Glutamatergic neuron (in vitro differentiated cells): ENCODE measurements at regions not wholly inside any gene's neighbourhood (a gene's known extent, or its start where the extent isn't known, plus 50 kb on each side); places are given as distances from the start of the nearest gene placed in this dataset.

Source experiments
- DNase-seq: peaks from one replicate; pipeline ENCODE4 v3.0.0; 2022
- H3K27ac Mint-ChIP-seq: one replicate; pipeline ENCODE4 v1.8.0; 2020; ENCODE audit warnings: mild to moderate bottlenecking, mixed read lengths, inconsistent platforms; ENCODE audit not compliant: unreplicated experiment
- H3K27me3 Mint-ChIP-seq: one replicate; pipeline ENCODE4 v1.8.0; 2020; ENCODE audit warnings: mild to moderate bottlenecking, moderate library complexity, mixed read lengths, inconsistent platforms; ENCODE audit not compliant: unreplicated experiment
- H3K36me3 Mint-ChIP-seq: one replicate; pipeline ENCODE4 v1.8.0; 2020; ENCODE audit warnings: mild to moderate bottlenecking, mixed read lengths, inconsistent platforms; ENCODE audit not compliant: unreplicated experiment
- H3K4me1 Mint-ChIP-seq: one replicate; pipeline ENCODE4 v1.8.0; 2020; ENCODE audit warnings: mild to moderate bottlenecking, low read depth, mixed read lengths, inconsistent platforms; ENCODE audit not compliant: unreplicated experiment
- H3K4me3 Mint-ChIP-seq: one replicate; pipeline ENCODE4 v1.8.0; 2020; ENCODE audit warnings: mild to moderate bottlenecking, mixed read lengths, inconsistent platforms; ENCODE audit not compliant: unreplicated experiment
- H3K9me3 Mint-ChIP-seq: one replicate; pipeline ENCODE4 v1.8.0; 2020; ENCODE audit warnings: mild to moderate bottlenecking, moderate library complexity, mixed read lengths, inconsistent platforms; ENCODE audit not compliant: unreplicated experiment
- TF ChIP-seq, protein P1 (sequence below): fragments of 200-600 bp; sonication (generic); IDR thresholded peaks from one replicate; pipeline ENCODE4 v1.5.0; 2021; ENCODE audit not compliant: partially characterized antibody, unreplicated experiment

DNA sequence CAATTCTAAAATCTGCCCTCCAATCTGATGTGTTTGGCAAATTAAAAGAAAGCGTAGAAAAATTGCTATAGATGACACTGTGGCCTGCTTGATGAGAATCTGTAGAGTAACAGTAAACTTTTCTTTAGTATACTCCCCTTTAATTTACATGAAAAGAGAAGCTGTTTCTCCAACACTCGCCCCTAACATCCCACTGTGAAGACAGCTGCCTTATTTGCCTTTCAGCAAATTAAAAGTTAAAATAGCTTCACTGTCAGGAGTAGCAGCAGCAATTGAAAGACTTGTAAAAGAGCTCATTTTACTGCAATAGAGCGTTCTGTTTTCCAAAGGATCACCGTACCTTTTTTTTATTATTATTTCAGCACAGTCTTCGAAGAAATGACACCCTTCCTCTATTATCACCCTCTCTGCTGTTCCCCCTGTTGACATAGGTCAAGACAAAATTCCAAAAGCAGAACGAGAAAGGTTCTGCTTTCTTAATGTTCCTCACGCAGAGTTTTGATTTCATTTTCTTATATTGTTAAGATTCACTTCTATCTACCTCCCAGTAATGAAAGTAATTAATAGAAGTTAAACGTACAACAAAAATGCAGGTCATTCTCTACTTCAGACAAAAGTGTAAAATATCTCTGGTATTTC lies 153.5 kb upstream of the USP15 start:
- Mint-ChIP-seq H3K27me3 (no peaks in the 10 kb centered on the region), H3K4me3 (no peak overlapping the region), H3K27ac (no peak overlapping the region), H3K9me3 (no peaks in the 10 kb centered on the region), H3K36me3 (peaks cover 9% of the 10 kb centered on the region), H3K4me1 (no peaks in the 10 kb centered on the region)
- TF ChIP-seq, protein P1, sequence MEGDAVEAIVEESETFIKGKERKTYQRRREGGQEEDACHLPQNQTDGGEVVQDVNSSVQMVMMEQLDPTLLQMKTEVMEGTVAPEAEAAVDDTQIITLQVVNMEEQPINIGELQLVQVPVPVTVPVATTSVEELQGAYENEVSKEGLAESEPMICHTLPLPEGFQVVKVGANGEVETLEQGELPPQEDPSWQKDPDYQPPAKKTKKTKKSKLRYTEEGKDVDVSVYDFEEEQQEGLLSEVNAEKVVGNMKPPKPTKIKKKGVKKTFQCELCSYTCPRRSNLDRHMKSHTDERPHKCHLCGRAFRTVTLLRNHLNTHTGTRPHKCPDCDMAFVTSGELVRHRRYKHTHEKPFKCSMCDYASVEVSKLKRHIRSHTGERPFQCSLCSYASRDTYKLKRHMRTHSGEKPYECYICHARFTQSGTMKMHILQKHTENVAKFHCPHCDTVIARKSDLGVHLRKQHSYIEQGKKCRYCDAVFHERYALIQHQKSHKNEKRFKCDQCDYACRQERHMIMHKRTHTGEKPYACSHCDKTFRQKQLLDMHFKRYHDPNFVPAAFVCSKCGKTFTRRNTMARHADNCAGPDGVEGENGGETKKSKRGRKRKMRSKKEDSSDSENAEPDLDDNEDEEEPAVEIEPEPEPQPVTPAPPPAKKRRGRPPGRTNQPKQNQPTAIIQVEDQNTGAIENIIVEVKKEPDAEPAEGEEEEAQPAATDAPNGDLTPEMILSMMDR: no peak
- DNase-seq: no peak

DNA sequence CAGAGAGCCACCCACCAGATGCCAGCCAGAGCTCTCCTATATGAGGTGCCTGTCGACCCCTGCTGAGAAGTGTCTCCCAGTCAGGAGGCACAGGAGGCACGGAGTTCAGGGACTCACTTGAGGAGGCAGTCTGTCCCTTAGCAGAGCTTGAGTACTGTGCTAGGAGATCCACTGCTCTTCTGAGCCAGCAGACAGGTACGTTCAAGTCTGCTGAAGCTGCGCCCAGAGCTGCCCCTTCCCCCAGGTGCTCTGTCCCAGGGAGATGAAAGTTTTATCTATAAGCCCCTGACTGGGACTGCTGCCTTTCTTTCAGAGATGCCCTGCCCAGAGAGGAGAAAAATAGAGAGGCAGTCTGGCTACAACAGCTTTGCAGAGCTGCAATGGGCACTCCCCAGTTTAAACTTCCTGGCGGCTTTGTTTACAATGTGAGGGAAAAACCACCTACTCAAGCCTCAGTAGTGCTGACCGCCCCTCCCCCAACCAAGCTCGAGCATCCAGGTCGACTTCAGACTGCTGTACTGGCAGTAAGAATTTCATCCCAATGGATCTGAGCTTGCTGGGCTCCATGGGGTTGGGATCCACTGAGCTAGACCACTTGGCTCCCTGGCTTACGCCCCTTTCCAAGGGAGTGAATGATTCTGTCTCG lies 146.7 kb upstream of the USP15 start:
- DNase-seq: no peak

DNA sequence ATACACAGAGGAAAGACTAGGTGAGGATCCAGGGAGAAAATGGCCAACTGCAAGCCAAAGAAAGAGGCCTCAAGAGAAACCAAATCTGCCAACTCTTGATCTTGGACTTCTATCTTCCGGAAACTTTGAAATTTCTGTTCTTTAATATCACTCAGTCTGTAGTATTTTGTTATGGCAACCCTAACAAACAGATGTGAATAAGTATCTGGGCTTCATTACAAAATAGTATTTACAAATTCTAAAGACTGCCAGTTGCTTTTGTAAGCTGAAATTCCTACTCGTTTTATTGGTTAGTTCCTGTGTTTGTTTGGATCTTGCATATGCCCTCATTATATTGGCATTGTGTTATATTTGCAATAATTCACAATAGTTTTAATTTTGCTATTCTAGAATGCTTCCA lies 143.2 kb upstream of the USP15 start:
- no peaks in the 10 kb centered on the region for H3K4me1 Mint-ChIP-seq
- no peaks in the 10 kb centered on the region for H3K9me3 Mint-ChIP-seq
- no peak overlapping the region for H3K4me3 Mint-ChIP-seq
- H3K36me3 Mint-ChIP-seq: no peaks in the 10 kb centered on the region
- no peaks in the 10 kb centered on the region for H3K27me3 Mint-ChIP-seq
- DNase-seq: no peak
- TF ChIP-seq, protein P1: no peak
- H3K27ac Mint-ChIP-seq: no peak overlapping the region

More for the DNA sequence above, 146.7 kb upstream of the USP15 start:
- Mint-ChIP-seq H3K4me3 (no peak overlapping the region), H3K27ac (no peak overlapping the region), H3K9me3 (no peaks in the 10 kb centered on the region), H3K27me3 (no peaks in the 10 kb centered on the region), H3K4me1 (no peaks in the 10 kb centered on the region), H3K36me3 (peaks cover 9% of the 10 kb centered on the region)
- TF ChIP-seq, protein P1: no peak

DNA sequence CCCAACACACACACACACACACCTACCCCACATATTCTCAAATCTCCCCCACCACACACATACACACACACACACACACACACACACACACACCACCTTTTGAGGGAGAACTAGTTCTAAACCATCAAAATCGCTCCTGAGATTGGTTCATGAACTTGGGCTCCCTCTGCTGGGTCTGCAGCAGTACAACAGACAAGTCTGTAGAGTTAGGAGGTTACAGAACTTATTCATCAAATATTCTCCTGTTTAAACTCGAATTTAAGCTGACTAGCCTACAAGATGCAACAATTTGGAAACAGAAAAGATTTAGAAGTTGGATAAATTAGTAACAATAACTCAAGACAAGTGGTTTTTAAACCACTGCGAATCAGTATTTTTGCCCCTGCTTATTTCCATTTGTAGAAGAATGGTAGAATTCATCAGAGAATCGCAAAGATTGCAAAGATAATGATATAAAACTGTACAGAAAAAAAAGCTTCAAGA lies 136.4 kb upstream of the USP15 start:
- Mint-ChIP-seq H3K27me3 (no peaks in the 10 kb centered on the region), H3K4me1 (no peaks in the 10 kb centered on the region), H3K4me3 (no peak overlapping the region), H3K9me3 (no peaks in the 10 kb centered on the region), H3K27ac (no peak overlapping the region), H3K36me3 (no peaks in the 10 kb centered on the region)
- DNase-seq: peak; percentile 63
- TF ChIP-seq, protein P1: peak; percentile 56

DNA sequence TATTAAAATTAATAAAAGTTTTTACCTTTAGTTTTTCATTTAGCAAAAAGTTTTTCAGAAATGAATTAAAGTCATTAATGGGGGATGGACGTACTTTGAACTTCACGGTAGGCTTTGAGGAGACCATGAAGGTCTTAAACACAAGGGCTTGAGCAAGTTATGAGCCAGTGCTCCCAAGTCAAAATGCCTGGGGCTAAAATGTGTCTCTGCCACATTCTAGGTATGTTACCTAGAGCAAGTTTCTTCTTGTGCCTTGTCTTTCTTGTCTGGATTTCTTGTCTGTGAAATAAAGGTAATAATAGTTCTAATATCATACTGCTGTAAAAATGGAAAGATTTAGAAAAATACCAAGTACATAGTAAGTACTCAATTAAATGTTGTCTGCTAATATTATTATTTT lies 132.7 kb upstream of the USP15 start:
- no peaks in the 10 kb centered on the region for H3K9me3 Mint-ChIP-seq
- no peaks in the 10 kb centered on the region for H3K27me3 Mint-ChIP-seq
- no peaks in the 10 kb centered on the region for H3K36me3 Mint-ChIP-seq
- H3K27ac Mint-ChIP-seq: no peak overlapping the region
- H3K4me1 Mint-ChIP-seq: no peaks in the 10 kb centered on the region
- H3K4me3 Mint-ChIP-seq: no peak overlapping the region
- no peak for DNase-seq
- TF ChIP-seq, protein P1: no peak
